ENCODE measurements at regions not wholly inside any gene's neighbourhood (a gene's known extent, or its start where the extent isn't known, plus 50 kb on each side); places are given as distances from the start of the nearest gene placed in this dataset.

DNA sequence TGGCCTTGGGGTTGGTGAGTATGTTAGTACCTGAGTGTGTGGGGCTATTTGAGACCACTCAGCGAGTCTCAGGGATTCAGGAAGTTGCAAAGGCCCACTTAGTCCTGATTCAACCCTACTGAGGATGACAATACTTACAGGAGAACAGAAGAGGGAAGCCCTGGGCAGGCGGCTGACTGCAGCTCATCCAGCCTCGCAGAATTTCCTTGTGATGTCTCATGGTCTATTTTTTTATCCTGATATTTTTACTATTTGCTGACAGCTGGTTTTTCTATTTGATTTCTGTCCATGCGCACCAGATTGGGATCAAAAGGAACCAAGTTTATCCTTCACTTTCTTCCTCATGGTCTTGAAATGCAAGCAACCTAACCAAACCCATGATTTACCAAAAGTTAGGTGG is 201.8 kb upstream of the LNX1 start:
- no peak overlapping the region for H2AFZ ChIP-seq (ENCODE audit: low read depth)
- no peak overlapping the region for H3K27ac ChIP-seq
- no peaks in the 10 kb centered on the region for H3K79me2 ChIP-seq (ENCODE audit: insufficient read depth, low read depth)
- H3K4me2 ChIP-seq: no peak overlapping the region
- H3K4me3 ChIP-seq (IDR thresholded peaks at IDR 0.05; ENCODE audit: insufficient read depth, low read depth, low read length): no peak overlapping the region
- TF ChIP-seq, protein P1, sequence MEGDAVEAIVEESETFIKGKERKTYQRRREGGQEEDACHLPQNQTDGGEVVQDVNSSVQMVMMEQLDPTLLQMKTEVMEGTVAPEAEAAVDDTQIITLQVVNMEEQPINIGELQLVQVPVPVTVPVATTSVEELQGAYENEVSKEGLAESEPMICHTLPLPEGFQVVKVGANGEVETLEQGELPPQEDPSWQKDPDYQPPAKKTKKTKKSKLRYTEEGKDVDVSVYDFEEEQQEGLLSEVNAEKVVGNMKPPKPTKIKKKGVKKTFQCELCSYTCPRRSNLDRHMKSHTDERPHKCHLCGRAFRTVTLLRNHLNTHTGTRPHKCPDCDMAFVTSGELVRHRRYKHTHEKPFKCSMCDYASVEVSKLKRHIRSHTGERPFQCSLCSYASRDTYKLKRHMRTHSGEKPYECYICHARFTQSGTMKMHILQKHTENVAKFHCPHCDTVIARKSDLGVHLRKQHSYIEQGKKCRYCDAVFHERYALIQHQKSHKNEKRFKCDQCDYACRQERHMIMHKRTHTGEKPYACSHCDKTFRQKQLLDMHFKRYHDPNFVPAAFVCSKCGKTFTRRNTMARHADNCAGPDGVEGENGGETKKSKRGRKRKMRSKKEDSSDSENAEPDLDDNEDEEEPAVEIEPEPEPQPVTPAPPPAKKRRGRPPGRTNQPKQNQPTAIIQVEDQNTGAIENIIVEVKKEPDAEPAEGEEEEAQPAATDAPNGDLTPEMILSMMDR (conservative IDR thresholded peaks at IDR 0.05; ENCODE audit: low read depth, low read length): no peak
- no peaks in the 10 kb centered on the region for H3K4me1 ChIP-seq (ENCODE audit: low read depth, poor library complexity, severe bottlenecking)
- no peaks in the 10 kb centered on the region for H4K20me1 ChIP-seq (ENCODE audit: insufficient read depth)
- H3K36me3 ChIP-seq (ENCODE audit: insufficient read depth): no peaks in the 10 kb centered on the region
- H3K9ac ChIP-seq: no peak overlapping the region
- H3K27me3 ChIP-seq (ENCODE audit: insufficient read depth, low read depth): no peaks in the 10 kb centered on the region

DNA sequence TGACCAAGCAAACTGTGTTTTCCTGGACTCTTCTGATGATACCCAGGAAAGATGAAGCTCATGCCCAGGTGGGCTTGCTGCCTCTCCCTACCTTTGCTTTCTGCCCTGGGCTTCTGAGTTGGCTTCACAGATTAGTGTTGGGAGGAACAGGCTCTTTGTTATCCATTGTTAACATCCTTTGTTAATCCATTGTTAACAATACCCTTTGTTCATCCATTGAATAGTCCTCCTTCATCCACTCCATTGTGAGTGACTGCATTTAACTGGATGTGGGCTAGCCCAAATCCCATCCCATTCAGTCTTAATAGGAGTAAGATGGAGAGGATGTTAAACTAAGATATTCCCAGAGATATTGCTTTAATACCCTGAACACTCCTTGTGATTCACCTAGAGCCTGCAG is 199.0 kb upstream of the LNX1 start:
- Histone ChIP-seq H3K36me3 (ENCODE audit: insufficient read depth) (no peaks in the 10 kb centered on the region), H3K4me1 (ENCODE audit: low read depth, poor library complexity, severe bottlenecking) (no peaks in the 10 kb centered on the region), H3K4me2 (no peak overlapping the region), H4K20me1 (ENCODE audit: insufficient read depth) (no peaks in the 10 kb centered on the region), H3K27ac (no peak overlapping the region), H3K9ac (no peak overlapping the region), H3K79me2 (ENCODE audit: insufficient read depth, low read depth) (no peaks in the 10 kb centered on the region), H3K27me3 (ENCODE audit: insufficient read depth, low read depth) (no peaks in the 10 kb centered on the region), H2AFZ (ENCODE audit: low read depth) (no peak overlapping the region), H3K4me3 (IDR thresholded peaks at IDR 0.05; ENCODE audit: insufficient read depth, low read depth, low read length) (no peak overlapping the region)
- TF ChIP-seq, protein P1 (conservative IDR thresholded peaks at IDR 0.05; ENCODE audit: low read depth, low read length): no peak

DNA sequence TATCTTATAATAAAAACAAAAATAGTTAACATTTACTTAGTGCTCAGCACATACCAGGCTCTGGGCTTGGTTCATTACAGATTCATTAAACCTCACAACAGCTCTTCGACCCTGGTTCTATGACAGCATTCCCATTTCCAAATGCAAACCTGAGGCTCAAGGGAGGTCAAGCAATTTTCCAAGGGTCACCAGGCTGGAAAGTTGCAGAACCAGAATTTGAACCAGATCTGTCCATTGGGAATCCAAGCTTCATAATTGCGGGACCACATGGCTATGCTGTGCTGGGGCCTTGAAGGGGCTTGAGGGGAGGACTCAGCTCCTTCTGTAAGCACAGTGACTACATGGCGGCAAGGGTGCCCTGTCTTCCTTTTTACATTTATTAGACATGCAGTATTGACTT is 197.3 kb upstream of the LNX1 start:
- no peaks in the 10 kb centered on the region for H3K27me3 ChIP-seq (ENCODE audit: insufficient read depth, low read depth)
- no peaks in the 10 kb centered on the region for H4K20me1 ChIP-seq (ENCODE audit: insufficient read depth)
- TF ChIP-seq, protein P1 (conservative IDR thresholded peaks at IDR 0.05; ENCODE audit: low read depth, low read length): no peak
- no peaks in the 10 kb centered on the region for H3K4me1 ChIP-seq (ENCODE audit: low read depth, poor library complexity, severe bottlenecking)
- H2AFZ ChIP-seq (ENCODE audit: low read depth): no peak overlapping the region
- no peaks in the 10 kb centered on the region for H3K36me3 ChIP-seq (ENCODE audit: insufficient read depth)
- no peak overlapping the region for H3K4me3 ChIP-seq (IDR thresholded peaks at IDR 0.05; ENCODE audit: insufficient read depth, low read depth, low read length)
- H3K27ac ChIP-seq: no peak overlapping the region
- no peaks in the 10 kb centered on the region for H3K79me2 ChIP-seq (ENCODE audit: insufficient read depth, low read depth)
- no peak overlapping the region for H3K9ac ChIP-seq
- H3K4me2 ChIP-seq: no peak overlapping the region

DNA sequence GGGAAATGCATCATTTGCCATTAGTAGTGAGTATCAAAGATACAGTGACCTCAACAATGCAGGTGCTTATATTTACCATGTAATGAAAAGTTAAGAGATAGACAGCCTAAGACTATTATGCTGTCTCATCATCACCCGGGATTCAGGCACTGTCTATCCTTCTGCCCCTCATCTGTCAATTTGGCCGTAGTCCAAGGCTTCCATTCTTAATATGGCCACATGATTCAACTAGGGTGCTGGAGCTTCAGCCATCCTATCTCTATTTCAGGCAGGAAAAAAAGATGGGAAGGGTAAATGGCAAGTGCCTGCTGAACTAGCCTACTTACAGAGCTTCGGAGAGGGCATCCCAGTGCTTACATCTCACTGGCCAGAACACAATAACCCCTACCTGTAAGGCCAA is 196.7 kb upstream of the LNX1 start:
- no peak overlapping the region for H3K27ac ChIP-seq
- no peaks in the 10 kb centered on the region for H3K79me2 ChIP-seq (ENCODE audit: insufficient read depth, low read depth)
- TF ChIP-seq, protein P1 (conservative IDR thresholded peaks at IDR 0.05; ENCODE audit: low read depth, low read length): no peak

DNA sequence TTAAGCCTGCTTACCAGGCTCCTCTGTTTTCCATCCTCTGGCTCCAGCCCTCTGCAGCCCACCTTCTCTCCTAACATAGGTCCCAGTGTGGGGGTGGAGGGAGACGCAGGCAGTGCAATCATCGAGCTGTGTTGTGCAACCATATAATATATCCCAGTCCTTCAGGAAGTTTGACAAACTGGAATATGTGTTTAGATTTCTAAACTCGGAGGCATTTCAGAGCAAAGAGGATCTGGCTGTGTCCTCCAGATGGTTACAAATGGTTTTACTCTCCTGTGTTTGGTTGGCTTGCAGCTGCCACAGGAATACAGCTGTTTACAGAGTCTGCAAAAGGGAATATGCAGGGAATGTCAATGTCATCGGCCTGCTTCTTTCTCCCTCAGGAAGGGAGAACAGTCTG is 195.3 kb upstream of the LNX1 start:
- Histone ChIP-seq H3K9ac (no peak overlapping the region), H3K27me3 (ENCODE audit: insufficient read depth, low read depth) (no peaks in the 10 kb centered on the region), H2AFZ (ENCODE audit: low read depth) (no peak overlapping the region), H3K27ac (no peak overlapping the region), H3K4me3 (IDR thresholded peaks at IDR 0.05; ENCODE audit: insufficient read depth, low read depth, low read length) (no peak overlapping the region), H3K36me3 (ENCODE audit: insufficient read depth) (no peaks in the 10 kb centered on the region), H3K79me2 (ENCODE audit: insufficient read depth, low read depth) (no peaks in the 10 kb centered on the region), H3K4me2 (no peak overlapping the region), H3K4me1 (ENCODE audit: low read depth, poor library complexity, severe bottlenecking) (no peaks in the 10 kb centered on the region), H4K20me1 (ENCODE audit: insufficient read depth) (no peaks in the 10 kb centered on the region)
- TF ChIP-seq, protein P1 (conservative IDR thresholded peaks at IDR 0.05; ENCODE audit: low read depth, low read length): no peak

More for the DNA sequence above, 196.7 kb upstream of the LNX1 start:
- no peaks in the 10 kb centered on the region for H3K27me3 ChIP-seq (ENCODE audit: insufficient read depth, low read depth)
- no peak overlapping the region for H3K4me2 ChIP-seq
- no peak overlapping the region for H3K4me3 ChIP-seq (IDR thresholded peaks at IDR 0.05; ENCODE audit: insufficient read depth, low read depth, low read length)
- H3K9ac ChIP-seq: no peak overlapping the region
- H3K36me3 ChIP-seq (ENCODE audit: insufficient read depth): no peaks in the 10 kb centered on the region
- H3K4me1 ChIP-seq (ENCODE audit: low read depth, poor library complexity, severe bottlenecking): no peaks in the 10 kb centered on the region
- H4K20me1 ChIP-seq (ENCODE audit: insufficient read depth): no peaks in the 10 kb centered on the region
- H2AFZ ChIP-seq (ENCODE audit: low read depth): no peak overlapping the region
